Activated T-helper 1 cell treated with Interleukin-2 at 50 U/mL for 16 hours (primary cell): ENCODE measurements at regions not wholly inside any gene's neighbourhood (a gene's known extent, or its start where the extent isn't known, plus 50 kb on each side); places are given as distances from the start of the nearest gene placed in this dataset.

Source experiments
- DNase-seq: peaks from one replicate; pipeline ENCODE4 v3.0.0-alpha.2; 2020; ENCODE audit warnings: low read depth

GRCh38 chr11:70764356-70764905, 366.1 kb downstream of the CTTN start:
- no peak for DNase-seq

GRCh38 chr11:70766901-70767300, 368.6 kb downstream of the CTTN start:
- DNase-seq, result no peak

GRCh38 chr11:70768346-70769095, 370.2 kb downstream of the CTTN start:
- DNase-seq, result no peak

GRCh38 chr11:70769106-70769505, 370.8 kb downstream of the CTTN start:
- no peak for DNase-seq

- no peak for DNase-seq
Measured at GRCh38 chr11:70769521-70769920, 371.2 kb downstream of the CTTN start.

GRCh38 chr11:70771099-70771885, 373.0 kb downstream of the CTTN start:
- DNase-seq, result no peak

GRCh38 chr11:70772950-70773349, 374.6 kb downstream of the CTTN start:
- DNase-seq, result no peak

- DNase-seq, result no peak
Measured at GRCh38 chr11:70775386-70776075, 377.2 kb downstream of the CTTN start.

GRCh38 chr11:70776914-70777532, 378.7 kb downstream of the CTTN start:
- DNase-seq, result no peak

GRCh38 chr11:70778883-70779282, 380.6 kb downstream of the CTTN start:
- no peak for DNase-seq

GRCh38 chr11:70779433-70780245, 381.3 kb downstream of the CTTN start:
- DNase-seq, result no peak

GRCh38 chr11:70780246-70780535, 381.9 kb downstream of the CTTN start:
- no peak for DNase-seq

- no peak for DNase-seq
Measured at GRCh38 chr11:70782401-70782913, 384.1 kb downstream of the CTTN start.

- no peak for DNase-seq
Measured at GRCh38 chr11:70783356-70783755, 385.0 kb downstream of the CTTN start.

- no peak for DNase-seq
Measured at GRCh38 chr11:70783821-70784220, 385.5 kb downstream of the CTTN start.

- no peak for DNase-seq
Measured at GRCh38 chr11:70785372-70785771, 387.0 kb downstream of the CTTN start.

GRCh38 chr11:70786021-70786665, 387.8 kb downstream of the CTTN start:
- no peak for DNase-seq

GRCh38 chr11:70788248-70789022, 390.1 kb downstream of the CTTN start:
- DNase-seq, result no peak

GRCh38 chr11:70790671-70791300, 392.5 kb downstream of the CTTN start:
- no peak for DNase-seq
